PC-9 (cell line): ENCODE measurements at regions not wholly inside any gene's neighbourhood (a gene's known extent, or its start where the extent isn't known, plus 50 kb on each side); places are given as distances from the start of the nearest gene placed in this dataset.

ENCODE experiments used
- CTCF ChIP-seq: fragments of 200-600 bp; sonication (generic); conservative IDR thresholded peaks from 2 replicates; pipeline ENCODE4 v1.6.1; 2017; ENCODE audit warnings: mixed run types, antibody characterized with exemption, mild to moderate bottlenecking, moderate library complexity
- EZH2 ChIP-seq: fragments of 200-600 bp; sonication (generic); IDR thresholded peaks from 2 replicates; pipeline ENCODE4 v1.8.0; 2017; ENCODE audit warnings: antibody characterized with exemption, low read depth

GRCh38 chr6:11296449-11297375 is 64.2 kb upstream of the NEDD9 start:
- TF ChIP-seq CTCF (no peak), EZH2 (no peak)
